NCI-H1694 (cell line): ENCODE measurements at regions not wholly inside any gene's neighbourhood (a gene's known extent, or its start where the extent isn't known, plus 50 kb on each side); places are given as distances from the start of the nearest gene placed in this dataset.

ENCODE experiments used
- DNase-seq: peaks from one replicate; lab custom pipeline; 2025; lab: John Stamatoyannopoulos, UW

DNA sequence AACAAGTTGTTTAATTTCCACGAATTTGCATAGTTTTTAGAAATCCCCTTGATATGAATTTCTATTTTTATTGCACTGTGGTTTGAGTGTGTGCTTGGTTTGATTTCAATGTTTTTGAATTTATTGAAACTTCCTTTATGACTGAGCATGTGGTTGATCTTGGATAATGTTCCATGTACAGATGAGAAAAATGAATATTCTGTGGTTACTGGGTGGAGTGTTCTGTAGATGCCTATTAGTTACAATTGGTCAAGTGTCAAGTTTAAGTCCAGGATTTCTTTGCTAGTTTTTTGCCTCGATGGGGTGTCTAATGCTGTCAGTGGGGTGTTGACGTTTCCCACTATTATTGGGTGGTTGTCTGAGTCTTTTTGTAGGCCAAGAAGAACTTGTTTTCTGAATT lies 319.5 kb upstream of the ACTBL2 start:
- no peak for DNase-seq

DNA sequence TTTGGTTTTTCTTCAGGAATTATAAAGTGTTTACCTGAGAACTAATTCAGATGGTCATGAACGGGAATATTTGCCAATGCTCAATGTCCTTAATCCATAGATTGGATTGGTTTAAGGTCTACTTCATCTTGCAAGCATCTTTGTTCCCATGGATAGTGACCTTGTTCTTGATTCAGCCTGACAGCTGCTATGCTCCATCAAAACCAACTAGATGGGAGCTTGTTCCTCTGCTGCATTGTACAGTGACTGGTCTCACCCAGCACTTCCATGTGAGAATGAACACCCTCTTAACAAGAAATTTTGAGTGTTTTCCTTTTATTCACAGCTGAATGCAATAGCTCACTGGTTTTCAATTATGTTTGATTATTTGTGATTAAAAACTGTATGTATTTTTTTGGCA lies 312.6 kb upstream of the ACTBL2 start:
- DNase-seq: no peak

DNA sequence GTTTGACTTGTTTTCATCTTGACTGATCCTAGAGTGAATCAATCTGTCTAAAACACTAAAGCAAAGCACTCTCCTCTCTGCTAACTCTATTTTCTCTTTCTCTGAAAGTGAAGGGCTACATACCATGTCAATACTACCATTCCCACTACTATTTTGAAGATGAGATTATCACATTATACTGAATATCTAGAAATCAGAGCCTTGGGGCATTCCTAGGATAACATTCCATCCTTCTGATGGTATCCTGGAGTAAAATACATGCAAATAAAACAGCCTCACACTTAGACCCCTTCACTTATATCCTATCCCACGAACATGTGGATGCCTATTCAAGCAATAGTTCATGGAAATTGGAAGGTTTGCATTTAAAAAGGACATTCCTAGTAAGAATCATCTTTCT lies 309.3 kb upstream of the ACTBL2 start:
- no peak for DNase-seq

DNA sequence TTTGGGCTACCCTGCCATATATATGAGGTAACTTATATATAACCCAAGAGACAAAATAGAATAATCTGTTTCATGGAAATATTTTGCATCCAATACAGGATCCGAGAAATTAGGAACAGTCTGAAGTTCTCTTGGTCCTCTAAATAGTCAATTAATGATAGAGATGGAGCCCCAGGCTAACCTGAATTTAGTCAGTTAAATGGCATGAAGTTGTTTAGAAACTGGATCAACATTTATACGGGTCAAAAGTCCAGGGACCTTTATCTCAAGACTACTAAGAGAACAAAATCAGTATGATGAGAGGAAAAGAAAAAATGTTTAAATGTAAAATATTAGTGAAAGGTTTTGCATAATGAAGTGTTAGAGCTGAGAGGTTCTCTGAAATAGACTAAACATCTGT lies 303.3 kb upstream of the ACTBL2 start:
- no peak for DNase-seq

DNA sequence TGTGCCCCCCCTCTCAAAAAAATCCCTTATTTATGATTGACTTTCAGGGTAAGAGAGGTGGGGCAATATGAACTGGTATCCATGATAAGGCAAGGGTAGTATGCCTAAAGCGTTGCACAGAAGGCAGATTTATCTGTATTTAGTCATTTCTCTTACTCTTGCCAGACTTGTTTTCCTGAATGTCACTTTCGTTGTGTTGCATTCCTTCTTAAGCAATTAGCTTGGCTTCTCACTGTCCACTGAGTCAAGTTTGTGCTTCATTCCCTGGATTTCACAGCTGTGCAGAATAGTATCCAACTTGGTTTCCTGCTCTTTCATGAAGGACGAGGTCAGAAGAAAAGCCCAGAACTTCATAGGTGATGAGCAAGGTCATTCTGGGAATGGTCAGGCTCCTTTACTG lies 301.5 kb upstream of the ACTBL2 start:
- no peak for DNase-seq

DNA sequence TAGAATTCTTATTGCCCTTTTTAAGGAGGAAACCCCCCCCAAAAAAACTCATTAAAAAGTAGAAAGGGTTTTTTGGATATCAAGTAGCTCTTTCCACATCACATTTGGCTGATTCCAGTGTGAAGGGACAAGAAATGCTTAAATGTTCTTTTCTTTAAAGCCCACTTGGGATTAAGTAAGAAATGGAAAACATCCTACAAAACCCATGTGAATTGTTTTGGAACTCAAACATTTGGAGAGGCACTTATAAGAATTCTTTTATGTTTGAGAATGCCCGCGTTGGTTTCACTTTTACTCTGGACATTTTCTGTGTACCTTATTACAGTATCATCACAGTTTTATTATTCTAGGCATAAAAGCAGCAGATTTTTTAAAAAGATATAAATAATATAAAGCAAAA lies 301.1 kb upstream of the ACTBL2 start:
- no peak for DNase-seq

DNA sequence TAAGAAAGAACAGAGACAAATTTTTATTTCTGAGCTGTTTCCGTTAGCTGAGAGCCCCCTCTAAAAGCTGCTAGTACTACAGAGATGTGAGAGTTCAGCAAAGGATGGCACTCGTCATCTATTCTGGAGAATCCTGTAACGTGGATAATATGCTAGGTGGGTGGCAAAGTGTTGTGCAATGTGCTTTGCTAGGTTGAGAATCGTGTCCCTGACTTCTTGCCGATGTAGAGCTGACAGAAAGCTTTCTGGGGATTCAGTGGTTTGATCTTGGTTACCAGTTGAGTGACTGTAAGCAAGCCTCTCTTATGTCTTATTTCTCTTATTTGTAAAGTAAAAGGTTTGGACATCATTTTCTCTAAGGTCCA lies 298.3 kb upstream of the ACTBL2 start:
- no peak for DNase-seq

DNA sequence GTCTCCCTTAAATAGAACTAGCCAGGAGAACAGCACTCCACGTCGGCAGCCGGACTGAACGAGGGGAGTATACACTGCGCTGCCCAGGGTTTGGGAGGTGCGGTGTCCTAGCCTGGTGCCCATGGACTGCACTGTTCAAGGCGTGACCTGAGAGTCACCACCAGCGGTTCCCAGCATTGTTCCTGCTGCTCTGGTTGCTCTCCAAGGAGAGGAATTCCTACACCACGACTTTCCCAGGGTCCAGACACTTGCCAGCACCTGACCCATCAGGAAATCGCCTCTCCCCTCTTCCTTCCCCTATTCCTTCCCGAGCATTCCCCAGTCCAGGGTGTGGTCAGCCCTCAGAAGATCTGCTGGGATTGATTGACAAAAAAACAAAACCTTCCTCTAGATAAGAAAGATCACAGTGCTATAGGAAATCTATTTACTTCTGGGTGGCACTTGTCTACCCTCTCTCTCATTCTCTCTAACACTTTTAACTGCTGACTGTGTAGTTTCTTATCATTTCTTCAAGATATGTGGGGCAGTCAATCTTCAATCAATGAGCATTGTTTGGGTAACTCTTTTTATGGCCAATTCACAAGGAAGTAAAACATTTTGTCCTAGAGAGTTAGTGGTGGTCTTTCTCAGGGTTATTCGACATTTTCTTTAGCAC lies 297.8 kb upstream of the ACTBL2 start:
- no peak for DNase-seq

DNA sequence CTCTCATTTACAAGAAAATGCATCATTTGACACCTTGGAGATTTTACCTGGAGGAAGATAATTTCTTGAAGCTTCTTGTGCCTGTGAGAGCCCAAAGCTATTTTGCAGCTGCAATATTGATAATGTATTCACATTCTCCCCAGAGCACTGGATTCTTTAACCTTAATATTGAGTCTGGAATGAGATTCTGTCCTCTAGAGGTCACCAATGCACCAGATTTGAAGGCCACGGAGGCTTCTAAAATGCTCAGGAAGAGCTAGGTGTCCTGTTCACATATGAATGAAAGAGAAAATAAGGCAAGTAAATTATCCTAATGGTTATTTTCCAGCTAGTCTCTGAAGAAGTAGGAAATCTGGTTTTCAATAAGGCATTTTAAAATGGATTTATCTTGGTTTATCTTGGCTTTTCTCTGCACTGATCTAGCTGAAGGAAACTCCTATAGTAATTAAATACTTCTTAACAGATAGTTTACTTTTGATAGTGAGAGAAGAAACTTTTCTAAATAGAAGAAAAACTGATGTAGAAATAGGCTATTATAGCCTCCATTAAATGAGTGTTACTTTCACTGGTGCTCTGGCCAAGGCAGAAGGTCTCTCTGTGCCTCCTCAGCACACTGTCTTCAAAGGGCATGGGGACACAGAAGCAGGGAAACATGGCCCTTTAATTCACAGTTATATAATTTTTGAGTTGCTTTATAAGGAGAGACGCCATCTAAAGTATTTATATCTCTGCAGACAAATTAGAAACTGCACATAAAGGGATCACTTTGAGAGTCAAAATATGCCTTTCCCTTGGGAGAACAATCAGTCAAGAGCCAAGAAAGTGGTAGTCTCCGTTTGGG lies 297.0 kb upstream of the ACTBL2 start:
- peak; percentile 25 for DNase-seq

DNA sequence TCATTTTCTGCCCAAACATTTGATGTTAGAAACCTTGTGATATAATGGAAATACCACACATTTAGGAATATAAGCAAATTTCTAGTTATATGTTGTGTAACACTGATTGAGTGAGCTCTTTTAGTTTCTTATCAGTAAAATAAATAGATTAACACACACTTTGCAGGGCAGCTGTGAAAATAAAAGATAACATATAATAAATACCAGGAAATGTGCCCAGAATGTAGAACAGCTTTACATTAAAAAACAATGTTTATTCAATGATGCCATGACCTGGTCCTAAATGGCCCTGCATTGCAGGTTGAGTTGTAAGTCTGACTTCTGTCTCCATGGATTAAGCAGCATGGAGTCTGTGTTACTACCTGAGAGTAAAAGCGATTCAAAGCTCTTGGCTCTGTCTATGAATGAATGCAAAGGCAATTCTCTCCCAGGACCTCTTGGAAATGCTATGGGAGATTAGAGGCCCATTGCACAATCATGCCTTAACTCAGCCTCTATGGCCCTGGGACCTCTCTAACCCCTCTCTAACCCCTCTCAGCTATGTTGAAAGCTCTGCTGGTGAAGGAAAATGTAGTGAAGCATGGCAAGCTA lies 296.0 kb upstream of the ACTBL2 start:
- DNase-seq: no peak

DNA sequence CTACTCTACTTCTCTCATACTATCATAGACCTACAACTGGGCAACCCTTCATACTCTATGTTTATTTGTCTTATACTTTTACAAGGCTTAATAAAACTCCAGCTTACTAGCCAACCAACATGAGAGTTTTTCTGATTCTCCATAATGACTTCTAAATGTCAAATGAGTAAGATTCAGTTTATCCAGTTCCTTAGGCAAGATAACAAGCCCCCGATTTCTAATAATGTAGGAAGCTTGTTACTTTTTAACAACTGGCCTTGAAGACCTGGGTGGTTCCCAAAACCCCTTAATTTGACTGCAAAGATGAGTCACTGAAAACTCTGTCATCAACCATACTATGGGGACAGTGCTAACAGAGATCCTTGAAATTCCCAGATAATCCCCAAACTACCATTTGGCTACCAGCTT lies 294.6 kb upstream of the ACTBL2 start:
- no peak for DNase-seq

DNA sequence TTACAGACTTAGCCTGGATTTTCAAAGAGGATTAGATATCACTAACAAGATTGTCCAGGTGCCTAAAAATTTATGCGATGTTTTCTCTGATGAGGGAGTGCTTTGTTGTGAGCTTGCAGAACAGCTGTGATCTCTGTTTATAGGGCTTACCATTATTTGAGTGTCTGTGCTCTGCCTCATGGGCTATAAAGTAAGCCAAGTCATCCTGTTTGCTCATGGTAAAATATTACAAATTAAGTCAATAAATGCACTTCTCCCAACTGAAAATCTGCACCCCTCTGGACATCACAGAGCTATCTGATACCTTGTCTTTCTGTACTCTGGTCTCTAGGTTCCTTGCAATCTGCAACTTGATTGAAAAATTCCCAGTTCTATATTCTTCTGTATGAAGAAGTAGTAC lies 293.4 kb upstream of the ACTBL2 start:
- no peak for DNase-seq

DNA sequence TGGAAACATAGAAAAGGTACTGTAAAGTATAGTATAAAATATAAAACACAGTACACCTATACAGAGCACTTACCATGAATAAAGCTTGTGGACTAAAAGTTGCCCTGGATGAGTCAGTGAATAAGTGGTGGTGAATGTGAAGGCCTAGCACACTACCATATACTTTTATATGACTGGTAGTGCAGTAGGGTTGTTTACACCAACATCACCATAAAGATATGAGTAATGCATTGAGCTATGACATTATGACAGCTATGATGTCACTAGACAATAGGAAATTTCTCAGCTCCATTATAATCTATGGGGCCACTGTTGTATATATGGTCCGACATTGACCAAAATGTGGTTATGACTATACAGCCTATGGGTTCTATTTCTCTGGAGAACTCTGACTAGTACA lies 291.8 kb upstream of the ACTBL2 start:
- DNase-seq: no peak

DNA sequence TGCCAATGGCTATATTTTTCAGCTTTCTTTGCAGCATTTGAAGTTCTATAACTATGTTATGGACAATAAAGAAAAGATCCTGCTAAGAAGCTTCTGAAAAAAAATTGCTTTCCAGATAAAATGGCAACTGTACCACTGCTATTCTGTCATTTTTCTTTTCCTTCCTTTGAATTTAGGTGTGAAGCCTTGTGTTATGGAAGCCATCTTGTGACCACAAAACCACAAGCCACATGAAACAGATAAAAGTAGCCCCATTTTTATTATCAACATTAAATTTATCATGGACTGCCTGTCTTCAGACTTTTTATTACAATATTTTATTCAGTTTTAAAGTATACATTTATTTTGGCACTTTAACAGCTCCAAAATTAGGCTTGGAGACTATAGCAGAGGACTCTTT lies 289.9 kb upstream of the ACTBL2 start:
- DNase-seq: no peak

DNA sequence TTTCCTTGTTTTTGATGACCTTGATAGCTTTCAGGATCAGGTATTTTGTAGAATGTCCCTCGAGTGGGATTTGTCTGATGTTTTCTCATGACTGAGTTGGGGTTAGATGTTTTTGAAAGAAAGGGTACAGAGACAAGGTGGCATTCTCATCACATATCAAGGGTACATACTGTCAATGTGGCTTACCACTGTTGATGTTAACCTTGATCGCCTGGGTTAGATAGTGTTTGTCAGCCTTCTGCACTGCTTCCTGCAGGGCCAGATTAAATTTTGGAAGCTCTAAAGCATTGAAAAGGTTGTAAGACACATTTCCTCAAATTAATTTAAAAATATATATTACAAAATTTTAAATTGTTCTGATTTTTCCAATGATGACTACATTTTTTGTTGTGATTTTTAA lies 287.4 kb upstream of the ACTBL2 start:
- DNase-seq: no peak

DNA sequence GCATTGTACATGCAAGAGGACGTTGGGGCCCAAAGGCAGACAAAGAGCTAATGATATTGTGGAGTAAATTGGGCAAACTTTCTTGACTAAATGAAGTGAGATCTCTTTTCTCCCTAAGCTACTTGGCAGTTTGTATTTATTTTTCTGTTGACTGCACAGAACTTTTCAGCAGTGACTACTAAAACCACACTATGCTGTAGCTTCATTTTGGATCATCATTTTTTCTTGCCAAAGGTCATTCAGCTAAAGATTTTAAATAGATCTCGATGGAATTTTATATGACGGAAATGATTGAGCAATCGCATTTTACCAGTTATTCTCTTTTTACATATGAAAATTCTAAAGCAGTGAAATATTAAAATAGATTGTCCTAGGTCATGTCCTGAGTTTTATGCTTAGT lies 286.1 kb upstream of the ACTBL2 start:
- DNase-seq: no peak

DNA sequence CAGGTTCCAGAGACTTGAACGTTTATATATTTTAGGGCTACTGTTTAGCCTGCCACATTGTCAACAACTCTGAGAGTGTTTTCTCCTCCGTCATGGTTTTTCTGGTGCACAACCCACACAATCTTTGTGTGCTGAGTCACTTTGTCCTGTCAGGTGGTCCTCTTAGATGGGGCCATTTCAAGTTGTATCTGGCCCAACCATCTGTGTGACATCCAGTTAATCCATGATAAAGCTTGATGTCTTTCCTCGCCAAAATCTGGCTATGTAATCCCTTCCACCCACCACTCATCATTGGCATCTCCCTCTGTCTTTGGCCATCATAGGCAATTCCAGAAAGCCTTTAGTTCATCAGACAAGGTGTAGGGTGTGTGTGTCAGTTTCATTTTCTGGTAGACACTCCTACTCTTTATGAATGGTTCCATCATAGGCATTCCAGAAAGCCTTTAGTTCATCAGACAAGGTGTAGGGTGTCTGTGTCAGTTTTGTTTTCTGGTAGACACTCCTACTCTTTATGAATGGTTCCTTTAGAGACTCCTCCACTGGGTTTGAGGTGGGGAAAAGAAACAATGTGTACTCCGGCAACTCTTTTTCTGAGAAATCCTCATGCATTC lies 282.0 kb upstream of the ACTBL2 start:
- no peak for DNase-seq

DNA sequence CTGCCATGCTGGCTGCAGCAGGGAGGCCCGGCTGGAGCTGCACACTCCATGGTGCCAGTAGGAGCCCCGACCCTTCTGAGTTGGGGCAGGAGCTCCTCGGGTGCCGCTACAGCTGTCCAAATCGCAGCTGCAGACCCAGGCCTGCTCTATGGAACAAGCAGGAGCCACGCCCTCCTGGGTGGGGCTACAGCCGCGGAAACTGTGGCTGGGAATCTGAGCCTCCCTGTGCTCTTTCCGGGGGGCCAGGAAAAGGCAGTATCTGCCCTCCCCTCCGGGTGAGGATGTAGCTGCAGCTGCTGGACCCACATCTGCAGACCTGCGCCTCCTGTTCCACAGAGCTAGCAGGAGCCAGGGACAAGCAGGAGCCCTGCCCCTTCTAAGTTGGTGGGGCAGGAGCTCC lies 278.9 kb upstream of the ACTBL2 start:
- no peak for DNase-seq

DNA sequence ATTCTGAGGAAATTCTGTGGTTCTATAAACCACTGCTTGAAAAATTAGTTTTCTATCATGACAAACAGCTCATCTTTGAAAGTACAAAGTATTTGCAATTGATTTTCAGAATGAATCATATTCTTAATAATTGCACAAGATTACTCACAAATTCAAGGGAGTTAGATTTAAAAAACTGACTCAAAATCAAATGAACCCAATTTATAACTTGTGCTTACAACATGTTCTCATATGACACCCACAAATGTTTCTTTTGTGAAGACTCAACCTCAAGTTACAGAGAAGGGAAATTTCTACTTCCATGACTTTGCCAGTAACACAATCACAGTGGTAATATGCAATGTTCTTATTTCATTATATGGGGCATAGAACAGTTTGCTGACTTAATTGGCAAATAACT lies 272.0 kb upstream of the ACTBL2 start:
- DNase-seq: no peak

DNA sequence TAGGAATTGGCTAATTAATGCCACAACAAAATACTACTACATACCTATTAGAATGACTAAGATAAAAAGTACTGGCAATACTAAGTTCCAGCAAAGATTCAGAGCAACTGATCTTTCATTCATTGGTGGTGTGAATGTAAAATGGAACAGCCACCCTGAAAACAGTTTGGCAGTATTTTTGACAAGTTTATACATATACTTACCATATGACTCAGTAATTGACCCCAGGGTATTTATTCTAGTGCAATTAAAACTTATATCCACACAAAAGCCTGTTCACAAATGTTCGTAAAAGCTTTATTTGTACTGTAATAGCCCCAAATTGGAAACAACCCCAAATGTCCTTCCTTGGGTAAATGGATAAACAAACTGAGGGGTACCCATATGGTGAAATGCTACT lies 270.8 kb upstream of the ACTBL2 start:
- no peak for DNase-seq

DNA sequence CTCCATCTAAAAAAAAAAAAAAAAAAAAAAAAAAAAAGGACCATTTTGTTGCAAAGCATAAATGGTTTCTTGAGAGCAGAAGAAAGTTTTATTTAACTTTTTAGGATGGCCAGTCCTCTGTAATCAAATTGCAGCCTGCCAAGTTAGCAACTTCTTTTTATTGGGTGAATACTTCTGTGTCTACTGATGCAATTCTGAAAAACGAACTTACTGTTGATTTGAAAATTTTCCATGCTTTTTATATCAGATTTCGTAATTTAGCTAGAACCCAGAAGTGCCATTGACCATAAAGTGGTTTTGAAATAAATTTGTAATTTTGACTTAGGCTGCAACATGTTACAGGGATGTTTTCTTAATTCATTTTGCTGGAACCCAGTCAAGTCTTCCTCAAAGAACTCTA lies 269.1 kb upstream of the ACTBL2 start:
- DNase-seq: no peak

DNA sequence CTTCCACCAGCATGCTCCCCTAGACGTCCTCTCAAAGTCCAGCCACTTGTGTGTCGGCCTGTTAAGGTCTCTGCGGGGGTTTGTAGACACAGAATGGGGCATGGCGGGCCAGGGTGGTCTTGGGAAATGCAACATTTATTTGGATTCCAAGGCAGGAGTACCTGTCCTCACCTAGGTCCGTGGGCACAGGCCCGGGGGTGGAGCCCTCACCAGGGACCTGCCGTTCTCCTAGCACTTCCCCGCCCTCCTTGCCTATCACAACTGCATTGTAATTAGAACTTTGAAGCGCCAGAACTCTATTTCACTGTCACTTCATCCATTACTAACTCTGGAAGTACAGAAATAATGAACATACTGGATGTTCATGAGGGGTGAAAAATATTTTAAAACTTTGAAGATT lies 268.3 kb upstream of the ACTBL2 start:
- DNase-seq: no peak

DNA sequence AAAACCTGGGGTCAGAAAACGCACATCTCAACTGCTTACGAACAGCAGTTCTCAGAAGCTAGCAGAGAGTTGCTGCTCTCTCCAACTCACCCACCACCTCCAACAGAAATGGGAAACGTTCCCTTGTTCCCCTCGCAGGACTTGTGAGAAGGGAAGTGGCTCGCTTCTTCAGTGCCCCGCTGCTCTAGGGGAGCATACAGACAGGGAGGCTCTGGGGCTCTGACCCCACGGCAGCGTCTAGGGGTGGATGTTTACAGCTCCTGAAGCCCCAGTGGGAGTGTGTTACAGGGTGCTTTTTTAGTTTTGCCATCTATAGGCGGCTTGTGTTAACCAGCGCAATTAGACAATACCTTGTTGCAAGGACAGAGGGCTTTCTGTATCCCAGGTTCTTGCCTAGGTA lies 267.7 kb upstream of the ACTBL2 start:
- no peak for DNase-seq
